ENCODE measurements at regions not wholly inside any gene's neighbourhood (a gene's known extent, or its start where the extent isn't known, plus 50 kb on each side); places are given as distances from the start of the nearest gene placed in this dataset.

GRCh38 chr4:110900213-110900769, 277.4 kb upstream of the PITX2 start:
- no peak overlapping the region for H3K4me3 ChIP-seq (ENCODE audit: low read length in 3 of 3)
- H3K27me3 ChIP-seq (ENCODE audit: control insufficient read depth in 3 of 3, insufficient read depth in 3 of 3, low read length in 3 of 3), result no peaks in the 10 kb centered on the region
- H3K9me3 ChIP-seq (ENCODE audit: control insufficient read depth in 3 of 3, low read length in 3 of 3), result no peaks in the 10 kb centered on the region
- no peaks in the 10 kb centered on the region for H3K36me3 ChIP-seq (ENCODE audit: control insufficient read depth in 3 of 3, insufficient read depth in 3 of 3, low read length in 3 of 3)
- H3K27ac ChIP-seq (ENCODE audit: low read depth, low read length), result peak overlapping the region; percentile 17
- no peak overlapping the region for H3K9ac ChIP-seq (ENCODE audit: low read depth in 1 of 3, low read length in 3 of 3)
- peaks cover 0 to 3% (median 0%) of the 10 kb centered on the region in 3 donors for H3K4me1 ChIP-seq (ENCODE audit: control insufficient read depth in 3 of 3, insufficient read depth in 3 of 3, low read length in 3 of 3)

GRCh38 chr4:110902500-110902899, 279.6 kb upstream of the PITX2 start:
- Histone ChIP-seq H3K27ac (ENCODE audit: low read depth, low read length) (no peak overlapping the region), H3K27me3 (ENCODE audit: control insufficient read depth in 3 of 3, insufficient read depth in 3 of 3, low read length in 3 of 3) (no peaks in the 10 kb centered on the region), H3K4me1 (ENCODE audit: control insufficient read depth in 3 of 3, insufficient read depth in 3 of 3, low read length in 3 of 3) (peaks cover 5 to 7% (median 6%) of the 10 kb centered on the region in 3 donors), H3K9ac (ENCODE audit: low read depth in 1 of 3, low read length in 3 of 3) (no peak overlapping the region), H3K36me3 (ENCODE audit: control insufficient read depth in 3 of 3, insufficient read depth in 3 of 3, low read length in 3 of 3) (no peaks in the 10 kb centered on the region), H3K4me3 (ENCODE audit: low read length in 3 of 3) (no peak overlapping the region), H3K9me3 (ENCODE audit: control insufficient read depth in 3 of 3, low read length in 3 of 3) (no peaks in the 10 kb centered on the region)

GRCh38 chr4:110904435-110905065, 281.7 kb upstream of the PITX2 start:
- Histone ChIP-seq H3K4me3 (ENCODE audit: low read length in 3 of 3) (no peak overlapping the region), H3K27ac (ENCODE audit: low read depth, low read length) (no peak overlapping the region), H3K4me1 (ENCODE audit: control insufficient read depth in 3 of 3, insufficient read depth in 3 of 3, low read length in 3 of 3) (peaks cover 5 to 7% (median 6%) of the 10 kb centered on the region in 3 donors)

GRCh38 chr4:110905367-110905766, 282.5 kb upstream of the PITX2 start:
- H3K36me3 ChIP-seq (ENCODE audit: control insufficient read depth in 3 of 3, insufficient read depth in 3 of 3, low read length in 3 of 3), result no peaks in the 10 kb centered on the region
- no peak overlapping the region for H3K27ac ChIP-seq (ENCODE audit: low read depth, low read length)
- H3K9me3 ChIP-seq (ENCODE audit: control insufficient read depth in 3 of 3, low read length in 3 of 3), result no peaks in the 10 kb centered on the region
- peaks cover 2 to 7% (median 5%) of the 10 kb centered on the region in 3 donors for H3K4me1 ChIP-seq (ENCODE audit: control insufficient read depth in 3 of 3, insufficient read depth in 3 of 3, low read length in 3 of 3)
- no peak overlapping the region for H3K4me3 ChIP-seq (ENCODE audit: low read length in 3 of 3)
- H3K9ac ChIP-seq (ENCODE audit: low read depth in 1 of 3, low read length in 3 of 3), result no peak overlapping the region
- H3K27me3 ChIP-seq (ENCODE audit: control insufficient read depth in 3 of 3, insufficient read depth in 3 of 3, low read length in 3 of 3), result no peaks in the 10 kb centered on the region

More at GRCh38 chr4:110904435-110905065, 281.7 kb upstream of the PITX2 start:
- Histone ChIP-seq H3K27me3 (ENCODE audit: control insufficient read depth in 3 of 3, insufficient read depth in 3 of 3, low read length in 3 of 3) (no peaks in the 10 kb centered on the region), H3K9me3 (ENCODE audit: control insufficient read depth in 3 of 3, low read length in 3 of 3) (no peaks in the 10 kb centered on the region), H3K9ac (ENCODE audit: low read depth in 1 of 3, low read length in 3 of 3) (no peak overlapping the region), H3K36me3 (ENCODE audit: control insufficient read depth in 3 of 3, insufficient read depth in 3 of 3, low read length in 3 of 3) (no peaks in the 10 kb centered on the region)

- H3K4me3 ChIP-seq (ENCODE audit: low read length in 3 of 3), result no peak overlapping the region
- no peak overlapping the region for H3K27ac ChIP-seq (ENCODE audit: low read depth, low read length)
- no peak overlapping the region for H3K9ac ChIP-seq (ENCODE audit: low read depth in 1 of 3, low read length in 3 of 3)
- H3K9me3 ChIP-seq (ENCODE audit: control insufficient read depth in 3 of 3, low read length in 3 of 3), result no peaks in the 10 kb centered on the region
- H3K4me1 ChIP-seq (ENCODE audit: control insufficient read depth in 3 of 3, insufficient read depth in 3 of 3, low read length in 3 of 3), result peaks cover 2 to 7% (median 5%) of the 10 kb centered on the region in 3 donors
- no peaks in the 10 kb centered on the region for H3K27me3 ChIP-seq (ENCODE audit: control insufficient read depth in 3 of 3, insufficient read depth in 3 of 3, low read length in 3 of 3)
- no peaks in the 10 kb centered on the region for H3K36me3 ChIP-seq (ENCODE audit: control insufficient read depth in 3 of 3, insufficient read depth in 3 of 3, low read length in 3 of 3)
These were observed 285.0 kb upstream of the PITX2 start for GRCh38 chr4:110907801-110908313.

GRCh38 chr4:110914791-110915190, 291.9 kb upstream of the PITX2 start:
- H3K9ac ChIP-seq (ENCODE audit: low read depth in 1 of 3, low read length in 3 of 3), result no peak overlapping the region
- H3K9me3 ChIP-seq (ENCODE audit: control insufficient read depth in 3 of 3, low read length in 3 of 3), result no peaks in the 10 kb centered on the region
- no peaks in the 10 kb centered on the region for H3K36me3 ChIP-seq (ENCODE audit: control insufficient read depth in 3 of 3, insufficient read depth in 3 of 3, low read length in 3 of 3)
- H3K27me3 ChIP-seq (ENCODE audit: control insufficient read depth in 3 of 3, insufficient read depth in 3 of 3, low read length in 3 of 3), result no peaks in the 10 kb centered on the region
- H3K27ac ChIP-seq (ENCODE audit: low read depth, low read length), result no peak overlapping the region
- H3K4me1 ChIP-seq (ENCODE audit: control insufficient read depth in 3 of 3, insufficient read depth in 3 of 3, low read length in 3 of 3), result no peaks in the 10 kb centered on the region
- H3K4me3 ChIP-seq (ENCODE audit: low read length in 3 of 3), result no peak overlapping the region

GRCh38 chr4:110915301-110915700, 292.4 kb upstream of the PITX2 start:
- Histone ChIP-seq H3K4me1 (ENCODE audit: control insufficient read depth in 3 of 3, insufficient read depth in 3 of 3, low read length in 3 of 3) (no peaks in the 10 kb centered on the region), H3K36me3 (ENCODE audit: control insufficient read depth in 3 of 3, insufficient read depth in 3 of 3, low read length in 3 of 3) (no peaks in the 10 kb centered on the region), H3K4me3 (ENCODE audit: low read length in 3 of 3) (no peak overlapping the region), H3K27ac (ENCODE audit: low read depth, low read length) (no peak overlapping the region), H3K9me3 (ENCODE audit: control insufficient read depth in 3 of 3, low read length in 3 of 3) (no peaks in the 10 kb centered on the region), H3K9ac (ENCODE audit: low read depth in 1 of 3, low read length in 3 of 3) (no peak overlapping the region), H3K27me3 (ENCODE audit: control insufficient read depth in 3 of 3, insufficient read depth in 3 of 3, low read length in 3 of 3) (no peaks in the 10 kb centered on the region)

GRCh38 chr4:110916505-110916904, 293.6 kb upstream of the PITX2 start:
- H3K36me3 ChIP-seq (ENCODE audit: control insufficient read depth in 3 of 3, insufficient read depth in 3 of 3, low read length in 3 of 3), result no peaks in the 10 kb centered on the region

GRCh38 chr4:110917835-110918234, 295.0 kb upstream of the PITX2 start:
- Histone ChIP-seq H3K4me3 (ENCODE audit: low read length in 3 of 3) (no peak overlapping the region), H3K27ac (ENCODE audit: low read depth, low read length) (no peak overlapping the region), H3K27me3 (ENCODE audit: control insufficient read depth in 3 of 3, insufficient read depth in 3 of 3, low read length in 3 of 3) (no peaks in the 10 kb centered on the region), H3K9me3 (ENCODE audit: control insufficient read depth in 3 of 3, low read length in 3 of 3) (no peaks in the 10 kb centered on the region), H3K36me3 (ENCODE audit: control insufficient read depth in 3 of 3, insufficient read depth in 3 of 3, low read length in 3 of 3) (no peaks in the 10 kb centered on the region), H3K4me1 (ENCODE audit: control insufficient read depth in 3 of 3, insufficient read depth in 3 of 3, low read length in 3 of 3) (no peaks in the 10 kb centered on the region), H3K9ac (ENCODE audit: low read depth in 1 of 3, low read length in 3 of 3) (no peak overlapping the region)

More at GRCh38 chr4:110916505-110916904, 293.6 kb upstream of the PITX2 start:
- Histone ChIP-seq H3K27ac (ENCODE audit: low read depth, low read length) (no peak overlapping the region), H3K9ac (ENCODE audit: low read depth in 1 of 3, low read length in 3 of 3) (no peak overlapping the region), H3K4me3 (ENCODE audit: low read length in 3 of 3) (no peak overlapping the region), H3K4me1 (ENCODE audit: control insufficient read depth in 3 of 3, insufficient read depth in 3 of 3, low read length in 3 of 3) (no peaks in the 10 kb centered on the region), H3K27me3 (ENCODE audit: control insufficient read depth in 3 of 3, insufficient read depth in 3 of 3, low read length in 3 of 3) (no peaks in the 10 kb centered on the region), H3K9me3 (ENCODE audit: control insufficient read depth in 3 of 3, low read length in 3 of 3) (no peaks in the 10 kb centered on the region)

GRCh38 chr4:110920990-110921389, 298.1 kb upstream of the PITX2 start:
- H3K36me3 ChIP-seq (ENCODE audit: control insufficient read depth in 3 of 3, insufficient read depth in 3 of 3, low read length in 3 of 3), result no peaks in the 10 kb centered on the region

More at GRCh38 chr4:110920990-110921389, 298.1 kb upstream of the PITX2 start:
- Histone ChIP-seq H3K4me1 (ENCODE audit: control insufficient read depth in 3 of 3, insufficient read depth in 3 of 3, low read length in 3 of 3) (no peaks in the 10 kb centered on the region), H3K27ac (ENCODE audit: low read depth, low read length) (no peak overlapping the region), H3K9me3 (ENCODE audit: control insufficient read depth in 3 of 3, low read length in 3 of 3) (no peaks in the 10 kb centered on the region), H3K4me3 (ENCODE audit: low read length in 3 of 3) (no peak overlapping the region), H3K27me3 (ENCODE audit: control insufficient read depth in 3 of 3, insufficient read depth in 3 of 3, low read length in 3 of 3) (no peaks in the 10 kb centered on the region), H3K9ac (ENCODE audit: low read depth in 1 of 3, low read length in 3 of 3) (no peak overlapping the region)
